HG03103 (cell line): ENCODE measurements at regions not wholly inside any gene's neighbourhood (a gene's known extent, or its start where the extent isn't known, plus 50 kb on each side); places are given as distances from the start of the nearest gene placed in this dataset.

Experiments
- ATAC-seq: cut with Tn5 transposase; IDR thresholded peaks from one replicate; pipeline ENCODE4 v1.9.1; 2021; ENCODE audit warnings: low read depth; ENCODE audit not compliant: unreplicated experiment

DNA sequence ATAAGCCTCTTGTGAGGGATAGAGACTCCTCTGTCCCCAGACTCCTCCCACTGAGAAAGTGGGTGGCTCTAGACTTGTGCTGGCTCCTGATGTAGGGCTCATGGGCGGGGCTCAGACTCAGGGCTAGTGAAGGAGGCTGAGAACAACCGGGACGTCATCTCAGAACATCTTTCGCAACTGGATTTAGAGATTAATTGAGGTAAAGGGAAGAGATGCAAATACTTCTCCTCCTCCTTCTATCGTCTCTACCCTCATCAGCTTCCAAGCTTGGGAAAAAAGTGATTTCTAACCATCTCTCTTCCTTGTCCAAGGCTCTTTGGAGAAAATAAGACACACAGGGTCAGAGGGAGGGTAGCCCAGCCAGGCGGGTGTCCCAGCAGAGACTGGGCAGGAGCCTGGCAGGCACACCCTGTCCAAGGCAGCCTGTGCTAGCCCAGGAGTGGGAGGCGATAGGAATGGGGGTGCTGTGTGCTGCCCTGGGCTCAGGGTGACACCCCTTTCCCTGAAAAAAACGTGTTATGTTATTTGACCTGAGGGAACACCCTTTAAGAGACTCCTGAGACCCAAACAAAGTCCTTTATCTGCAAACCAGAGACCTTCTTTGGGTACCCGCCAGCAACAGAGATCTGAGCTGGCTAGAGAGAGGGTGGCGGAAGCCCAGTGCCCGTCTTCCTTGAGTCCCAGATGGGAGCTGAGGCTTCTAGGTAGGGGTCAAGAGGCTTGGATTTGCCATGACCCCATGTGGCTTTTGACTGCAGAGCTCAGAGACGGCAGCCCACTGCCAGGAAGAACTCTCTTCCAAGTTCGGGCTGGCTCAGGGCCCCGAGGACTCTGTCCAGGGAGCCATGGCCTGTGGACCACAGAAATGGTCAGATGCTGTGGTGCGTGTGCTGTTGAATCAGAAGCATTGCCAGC is 160.9 kb downstream of the ADAMTS15 start:
- ATAC-seq, result no peak

DNA sequence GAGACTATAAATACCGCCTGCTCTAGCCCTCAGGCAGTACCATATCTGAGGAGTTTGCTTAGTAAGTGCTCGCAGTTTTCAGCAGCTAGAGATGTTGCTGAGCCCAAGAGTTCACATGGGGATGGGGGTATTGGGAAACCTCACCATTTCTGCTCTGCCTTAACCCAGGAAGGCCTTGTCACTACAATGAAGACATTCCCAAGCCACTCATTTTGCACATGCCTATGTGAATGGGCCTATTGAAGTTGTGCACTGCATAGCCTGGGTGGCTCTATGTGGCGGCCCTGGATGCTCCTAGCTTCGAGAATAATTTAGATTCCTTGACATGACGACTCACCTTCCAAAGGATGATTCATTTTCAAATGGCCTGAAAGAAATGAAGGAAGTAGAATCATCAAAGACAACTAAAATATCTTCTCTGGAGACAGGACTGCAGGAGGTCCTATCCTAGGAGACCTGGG is 163.4 kb downstream of the ADAMTS15 start:
- no peak for ATAC-seq

DNA sequence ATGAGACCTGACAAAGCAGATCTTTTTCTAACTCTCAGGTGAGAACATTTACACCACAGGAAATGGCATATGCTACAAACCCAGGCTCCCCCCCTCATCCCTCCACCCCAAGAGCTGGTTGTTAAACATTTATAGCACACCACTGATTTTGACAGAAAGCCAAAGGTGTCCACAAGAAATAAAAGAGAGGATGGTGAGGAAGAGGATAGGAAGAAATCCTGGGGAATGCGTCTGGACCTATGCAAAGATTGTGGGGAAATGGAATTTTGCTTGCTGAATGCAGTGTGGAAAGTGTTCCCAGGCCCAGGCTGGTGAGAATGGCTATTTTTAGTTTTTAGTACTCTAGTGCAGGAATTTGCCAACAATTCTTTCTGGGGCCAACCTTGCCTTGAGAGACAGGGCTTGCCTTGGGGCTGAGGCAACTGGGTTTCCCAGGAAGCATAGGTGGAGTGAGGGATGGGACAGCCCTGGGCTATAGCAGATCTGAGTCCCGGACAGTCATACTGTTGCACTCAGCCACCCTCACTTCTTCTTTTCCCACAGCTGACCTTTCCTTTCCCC is 163.9 kb downstream of the ADAMTS15 start:
- ATAC-seq, result no peak

DNA sequence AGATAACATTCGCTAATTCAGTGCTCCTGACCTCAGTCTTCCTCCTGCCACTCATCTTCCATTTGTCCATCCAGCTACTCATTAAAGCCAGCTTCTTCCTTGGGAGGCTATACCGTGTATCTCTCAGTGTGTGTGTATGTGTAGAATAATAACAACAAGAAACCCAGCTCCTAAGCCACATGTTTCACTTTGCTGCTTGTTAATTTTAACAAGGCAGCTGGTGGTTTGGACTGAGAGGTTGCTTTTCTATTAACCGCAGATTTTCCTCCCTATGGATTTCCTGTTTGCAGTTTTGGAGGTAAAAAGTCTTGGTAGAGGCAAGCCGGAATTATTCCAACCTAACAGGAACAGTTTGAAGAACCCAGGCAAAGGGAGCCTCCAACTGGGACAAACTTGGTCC is 165.0 kb downstream of the ADAMTS15 start:
- ATAC-seq, result no peak

DNA sequence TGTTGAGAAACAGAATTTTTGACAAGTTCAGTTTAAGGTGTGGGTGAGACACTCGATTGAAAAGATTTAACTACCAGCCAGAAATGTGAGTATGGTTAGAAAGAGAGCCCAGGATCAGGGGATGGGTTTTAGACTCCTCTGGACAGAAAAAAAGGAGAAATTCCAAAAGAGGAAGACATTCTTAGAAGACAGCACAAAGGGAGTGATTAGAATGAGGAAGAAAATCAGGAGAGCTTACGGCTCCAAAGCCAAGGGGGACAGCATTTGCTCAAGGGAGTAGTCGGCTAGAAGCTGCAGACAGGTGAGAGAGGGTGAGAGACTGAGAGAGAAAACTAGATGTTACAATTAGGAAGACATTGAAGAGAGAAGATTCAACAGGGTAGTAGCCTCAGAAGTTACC is 166.1 kb downstream of the ADAMTS15 start:
- no peak for ATAC-seq

- ATAC-seq, result no peak
Observed at GRCh38 chr11:130615561-130615960, 167.1 kb downstream of the ADAMTS15 start.

GRCh38 chr11:130616573-130616972 is 168.1 kb downstream of the ADAMTS15 start:
- ATAC-seq, result no peak

DNA sequence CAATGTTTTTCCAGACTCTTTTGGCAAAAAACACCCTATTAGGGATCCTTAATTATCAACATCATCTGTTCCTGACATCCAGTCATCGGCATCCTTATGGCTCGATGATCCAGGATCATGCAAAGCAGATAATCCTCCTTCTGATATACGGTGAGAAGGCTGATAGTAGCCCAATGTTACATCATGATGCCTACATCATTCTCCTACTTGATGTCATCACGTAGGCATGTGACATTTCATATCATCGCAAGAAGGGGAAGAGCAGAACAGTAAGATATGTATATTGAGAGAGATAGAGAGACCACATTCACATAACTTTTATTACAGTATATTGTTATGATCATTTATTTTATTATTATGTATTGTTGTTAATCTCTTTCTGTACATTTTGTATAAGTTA is 168.6 kb downstream of the ADAMTS15 start:
- no peak for ATAC-seq

- ATAC-seq, result no peak
Observed at GRCh38 chr11:130620548-130620947, 172.1 kb downstream of the ADAMTS15 start.

DNA sequence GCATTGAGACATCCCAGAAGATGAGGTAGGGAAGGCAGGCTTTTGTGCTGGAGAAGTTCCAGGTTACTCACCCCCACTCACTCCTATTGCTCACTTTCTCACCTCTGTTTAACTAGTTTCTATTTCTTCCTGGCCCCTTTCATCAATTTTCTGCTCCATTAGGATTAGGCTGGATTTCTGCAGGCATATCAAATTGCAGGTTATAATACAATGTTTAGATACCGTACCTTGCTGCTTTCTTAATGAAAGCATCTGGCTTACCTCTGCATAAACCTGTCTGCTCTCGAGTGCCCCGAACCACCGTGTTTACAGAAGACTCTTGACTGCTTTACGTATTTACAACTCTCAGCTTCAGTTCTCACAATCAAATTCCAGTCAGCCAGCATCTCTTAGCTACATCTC is 173.7 kb downstream of the ADAMTS15 start:
- no peak for ATAC-seq

GRCh38 chr11:130623670-130624668 is 175.5 kb downstream of the ADAMTS15 start:
- ATAC-seq, result no peak

DNA sequence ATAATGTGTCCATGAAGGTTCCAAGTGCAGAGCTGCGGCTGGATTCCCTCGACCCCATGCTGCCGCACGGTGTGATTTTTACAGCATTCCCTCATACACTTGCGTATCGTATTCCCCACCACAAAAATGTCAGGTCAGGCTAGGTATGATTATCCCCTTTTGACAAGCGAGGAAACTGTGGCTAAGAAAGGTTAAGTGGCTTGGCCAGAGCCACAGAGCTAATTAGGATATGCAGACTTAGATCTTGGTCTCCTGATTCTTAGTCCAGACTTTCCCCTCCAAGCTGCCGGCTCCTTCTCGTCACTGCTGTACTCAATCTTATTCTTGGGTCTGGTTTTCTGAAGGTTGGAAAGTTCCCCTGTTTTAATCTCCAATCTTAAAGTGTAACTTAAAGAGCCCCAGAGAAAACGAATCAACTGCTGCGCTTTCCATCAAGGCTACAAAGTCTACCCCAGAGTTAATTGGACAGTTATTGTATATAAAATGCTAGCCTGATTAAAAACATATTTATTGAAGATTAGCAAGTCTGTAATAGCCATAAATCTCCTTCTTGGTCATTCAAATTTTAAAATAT is 176.6 kb downstream of the ADAMTS15 start:
- no peak for ATAC-seq

GRCh38 chr11:130625578-130626306 is 177.3 kb downstream of the ADAMTS15 start:
- no peak for ATAC-seq

GRCh38 chr11:130629039-130629438 is 180.6 kb downstream of the ADAMTS15 start:
- ATAC-seq, result no peak

- ATAC-seq, result no peak
Observed at GRCh38 chr11:130631119-130631518, 182.7 kb downstream of the ADAMTS15 start.

DNA sequence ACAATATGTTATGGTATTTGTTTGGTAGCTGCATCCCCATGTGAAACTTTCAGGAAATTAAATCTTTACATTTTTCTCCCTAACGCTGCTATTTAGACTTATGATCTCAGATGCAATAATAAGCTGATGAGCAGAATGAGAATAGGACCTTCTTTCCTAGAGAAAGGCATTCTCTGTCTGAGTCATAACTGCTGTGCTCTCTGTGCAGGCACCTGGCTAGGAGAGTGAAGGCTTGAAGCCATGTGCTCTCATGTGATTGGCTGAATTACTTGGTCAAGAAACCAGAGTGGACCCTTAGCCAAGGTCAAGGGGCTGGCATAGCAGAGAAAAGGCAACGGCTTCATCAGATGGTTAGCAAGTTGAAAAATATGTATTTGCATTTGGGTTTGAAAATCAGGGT is 185.0 kb downstream of the ADAMTS15 start:
- ATAC-seq, result no peak

- no peak for ATAC-seq
Observed at GRCh38 chr11:130634186-130634585, 185.7 kb downstream of the ADAMTS15 start.

- ATAC-seq, result no peak
Observed at GRCh38 chr11:130634961-130635473, 186.6 kb downstream of the ADAMTS15 start.

- ATAC-seq, result no peak
Observed at GRCh38 chr11:130635937-130636630, 187.6 kb downstream of the ADAMTS15 start.
